Stimulated activated naive CD8-positive, alpha-beta T cell treated with anti-CD3 and anti-CD28 coated beads, Interleukin-15, amount 100 ng/mL, for 72 hours (primary cell): ENCODE measurements at regions not wholly inside any gene's neighbourhood (a gene's known extent, or its start where the extent isn't known, plus 50 kb on each side); places are given as distances from the start of the nearest gene placed in this dataset.

Source experiments
- ATAC-seq: fragments of 150-1000 bp; cut with Tn5 transposase; 2 replicates; pipeline ENCODE4 v1.10.0; 2021; ENCODE audit warnings: mild to moderate bottlenecking, moderate library complexity
- DNase-seq, 2 donors: peaks; one replicate each; pipeline ENCODE4 v3.0.0; 2021 to 2022
- H3K27ac Mint-ChIP-seq, 2 donors: one replicate each; pipeline ENCODE4 v1.8.0; 2022; ENCODE audit warnings: mild to moderate bottlenecking in 2 of 2, mixed read lengths in 2 of 2, moderate library complexity in 2 of 2
- H3K27me3 Mint-ChIP-seq: one replicate; pipeline ENCODE4 v1.8.0; 2022; ENCODE audit warnings: mixed read lengths
- H3K4me1 Mint-ChIP-seq: one replicate; pipeline ENCODE4 v1.8.0; 2022; ENCODE audit warnings: mild to moderate bottlenecking, mixed read lengths
- H3K4me3 Mint-ChIP-seq, 2 donors: one replicate each; pipeline ENCODE4 v1.8.0; 2022; ENCODE audit warnings: mild to moderate bottlenecking in 2 of 2, mixed read lengths in 2 of 2, moderate library complexity in 1 of 2
- H3K9me3 Mint-ChIP-seq, 2 donors: one replicate each; pipeline ENCODE4 v1.8.0; 2022; ENCODE audit warnings: mixed read lengths in 2 of 2

GRCh38 chr1:218796773-218797172 is 376.9 kb upstream of the LYPLAL1 start:
- Mint-ChIP-seq H3K27me3 (no peaks in the 10 kb centered on the region), H3K4me3 (no peak overlapping the region), H3K9me3 (peaks cover 0 to 4% of the 10 kb centered on the region in 2 donors), H3K27ac (no peak overlapping the region), H3K4me1 (no peaks in the 10 kb centered on the region)
- no peak for DNase-seq
- ATAC-seq = no peak

DNA sequence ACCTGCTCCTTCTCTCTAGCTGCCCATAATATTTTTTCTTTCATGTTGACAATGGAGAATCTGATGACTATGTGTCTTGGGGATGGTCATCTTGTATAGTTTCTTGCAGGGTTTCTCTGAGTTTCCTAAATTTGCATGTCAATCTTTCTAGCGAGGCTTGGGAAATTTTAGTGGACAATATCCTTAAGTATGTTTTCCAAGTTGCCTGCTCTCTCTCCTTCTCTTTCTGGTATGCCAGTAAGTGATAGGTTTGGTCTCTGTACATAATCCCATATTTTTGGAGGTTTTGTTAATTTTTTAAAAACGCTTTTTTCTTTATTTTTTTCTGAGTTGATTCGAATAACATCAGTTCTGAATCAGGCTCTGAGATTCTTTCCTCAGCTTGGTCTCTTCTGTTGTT is 370.9 kb upstream of the LYPLAL1 start:
- H3K27me3 Mint-ChIP-seq = no peaks in the 10 kb centered on the region
- H3K27ac Mint-ChIP-seq = no peak overlapping the region
- H3K4me3 Mint-ChIP-seq = no peak overlapping the region
- H3K9me3 Mint-ChIP-seq = peaks cover 0 to 4% of the 10 kb centered on the region in 2 donors
- ATAC-seq = no peak
- no peak for DNase-seq
- H3K4me1 Mint-ChIP-seq = no peaks in the 10 kb centered on the region

- no peaks in the 10 kb centered on the region for H3K4me1 Mint-ChIP-seq
- peaks cover 0 to 4% of the 10 kb centered on the region in 2 donors for H3K9me3 Mint-ChIP-seq
- DNase-seq = no peak
- H3K4me3 Mint-ChIP-seq = no peak overlapping the region
- no peaks in the 10 kb centered on the region for H3K27me3 Mint-ChIP-seq
- no peak overlapping the region for H3K27ac Mint-ChIP-seq
- no peak for ATAC-seq
Measured at GRCh38 chr1:218803351-218803997, 370.2 kb upstream of the LYPLAL1 start.

- Mint-ChIP-seq H3K9me3 (peaks cover 0 to 8% of the 10 kb centered on the region in 2 donors), H3K27me3 (no peaks in the 10 kb centered on the region), H3K27ac (no peak overlapping the region), H3K4me1 (no peaks in the 10 kb centered on the region), H3K4me3 (no peak overlapping the region)
- DNase-seq = no peak
- no peak for ATAC-seq
Measured at GRCh38 chr1:218804014-218804785, 369.5 kb upstream of the LYPLAL1 start.

DNA sequence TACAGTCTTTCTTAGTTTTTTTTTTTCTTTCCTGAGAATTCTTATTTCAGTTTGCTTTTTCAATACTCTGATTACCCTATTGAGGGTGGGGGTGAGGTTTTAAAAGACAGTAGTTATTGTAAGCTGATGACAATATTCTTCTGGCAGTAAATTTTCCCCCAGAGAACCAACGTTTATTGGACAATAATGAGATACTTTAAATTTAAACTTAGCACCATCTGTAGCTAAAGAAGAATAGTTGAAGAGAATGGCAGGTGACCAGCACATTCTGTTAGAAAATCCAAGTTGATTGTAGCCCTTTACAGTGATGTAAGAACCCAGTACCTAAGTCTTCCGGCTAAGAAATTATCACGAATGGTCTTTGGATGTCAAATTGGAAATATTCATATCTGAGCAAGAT is 364.6 kb upstream of the LYPLAL1 start:
- DNase-seq (no peak), ATAC-seq (no peak)
- Mint-ChIP-seq H3K27ac (no peak overlapping the region), H3K9me3 (peaks cover 0 to 3% of the 10 kb centered on the region in 2 donors), H3K4me3 (no peak overlapping the region), H3K27me3 (no peaks in the 10 kb centered on the region), H3K4me1 (no peaks in the 10 kb centered on the region)

- H3K27ac Mint-ChIP-seq = no peak overlapping the region
- ATAC-seq = no peak
Measured at GRCh38 chr1:218809625-218810024, 364.1 kb upstream of the LYPLAL1 start.

DNA sequence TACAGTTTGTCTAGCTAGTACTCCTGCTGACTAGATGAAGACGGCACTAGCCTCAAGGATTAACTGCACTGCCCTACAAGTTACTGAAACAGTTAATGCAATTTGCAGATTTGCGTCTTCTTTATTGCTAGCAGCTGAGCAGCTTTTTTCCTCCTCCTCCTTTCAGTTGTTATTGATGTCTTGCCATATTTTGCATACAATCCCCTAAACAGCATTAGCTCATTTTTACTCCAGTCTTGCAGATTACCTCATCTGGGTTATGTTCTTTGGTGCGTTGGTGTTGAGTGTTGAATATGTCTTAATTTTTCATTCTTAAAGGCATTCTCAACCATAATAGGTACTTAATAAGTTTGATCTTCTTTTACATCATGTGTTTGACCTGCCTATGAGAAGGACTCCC is 363.4 kb upstream of the LYPLAL1 start:
- H3K4me3 Mint-ChIP-seq = no peak overlapping the region
- peaks cover 0 to 3% of the 10 kb centered on the region in 2 donors for H3K9me3 Mint-ChIP-seq
- H3K27me3 Mint-ChIP-seq = no peaks in the 10 kb centered on the region
- H3K4me1 Mint-ChIP-seq = no peaks in the 10 kb centered on the region
- ATAC-seq = no peak
- no peak overlapping the region for H3K27ac Mint-ChIP-seq
- no peak for DNase-seq

More at GRCh38 chr1:218809625-218810024, 364.1 kb upstream of the LYPLAL1 start:
- Mint-ChIP-seq H3K4me1 (no peaks in the 10 kb centered on the region), H3K27me3 (no peaks in the 10 kb centered on the region), H3K4me3 (no peak overlapping the region), H3K9me3 (peaks cover 0 to 3% of the 10 kb centered on the region in 2 donors)
- no peak for DNase-seq

DNA sequence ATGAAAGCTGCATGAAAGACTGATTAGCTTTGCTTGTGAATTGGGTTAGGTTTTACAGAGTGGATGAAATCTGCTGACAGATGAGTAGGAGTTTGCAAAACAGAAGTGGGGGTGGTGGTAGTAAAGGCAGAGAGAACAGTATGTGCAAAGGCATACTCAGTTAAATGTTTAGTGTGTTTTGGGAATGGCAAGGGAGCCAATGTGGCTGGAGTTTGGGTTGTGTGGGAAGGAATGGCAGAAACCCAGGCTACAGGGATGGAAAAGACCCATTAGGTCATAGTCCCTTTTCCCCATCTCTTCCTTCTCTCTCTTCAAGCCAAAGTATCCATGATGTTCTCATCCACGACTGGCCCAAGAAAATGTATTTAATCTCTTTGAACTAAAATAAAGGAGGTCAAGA is 362.2 kb upstream of the LYPLAL1 start:
- H3K27me3 Mint-ChIP-seq = no peaks in the 10 kb centered on the region
- ATAC-seq (no peak), DNase-seq (no peak)
- H3K9me3 Mint-ChIP-seq = peaks cover 0 to 3% of the 10 kb centered on the region in 2 donors
- no peak overlapping the region for H3K27ac Mint-ChIP-seq
- no peak overlapping the region for H3K4me3 Mint-ChIP-seq
- no peaks in the 10 kb centered on the region for H3K4me1 Mint-ChIP-seq

DNA sequence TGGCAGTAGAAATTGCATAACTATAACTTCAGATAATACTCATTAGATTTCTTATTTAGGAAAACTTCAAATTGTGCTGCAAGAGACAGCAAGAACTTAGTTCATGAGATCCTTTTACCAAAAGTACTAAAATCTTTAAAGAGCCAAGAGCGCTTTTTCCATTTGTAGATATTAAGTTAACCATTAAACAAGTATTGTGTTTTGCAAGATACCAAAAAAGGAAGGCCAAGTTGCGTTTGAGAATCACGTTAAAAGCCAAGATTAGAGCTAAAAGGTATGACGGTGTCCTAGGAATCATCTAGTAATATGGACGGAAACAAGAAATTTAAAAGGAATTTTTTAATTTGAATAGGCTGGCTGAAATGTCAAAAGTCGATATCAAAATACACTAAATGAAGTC is 361.3 kb upstream of the LYPLAL1 start:
- no peak for ATAC-seq
- Mint-ChIP-seq H3K27me3 (no peaks in the 10 kb centered on the region), H3K4me1 (no peaks in the 10 kb centered on the region), H3K9me3 (peaks cover 0 to 3% of the 10 kb centered on the region in 2 donors), H3K4me3 (no peak overlapping the region), H3K27ac (no peak overlapping the region)
- DNase-seq = no peak

DNA sequence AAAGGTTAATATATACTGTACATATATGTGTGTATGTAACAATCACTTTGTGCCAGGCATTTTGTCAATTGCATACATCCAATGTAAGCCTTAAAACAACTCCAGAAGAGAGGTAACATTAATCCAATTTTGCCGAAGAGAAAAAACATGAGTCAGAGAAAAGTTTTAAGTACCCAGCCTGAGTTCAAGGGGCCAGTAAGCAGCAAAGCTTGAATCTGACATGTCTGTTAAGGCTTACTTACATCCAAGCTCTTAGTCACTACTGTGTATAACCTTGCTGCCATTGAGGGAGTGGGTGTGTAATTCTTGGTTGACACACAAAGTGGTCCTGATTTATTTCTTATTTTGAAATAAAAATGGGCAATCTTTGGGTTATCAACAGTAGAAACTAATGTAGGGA is 360.4 kb upstream of the LYPLAL1 start:
- Mint-ChIP-seq H3K27me3 (no peaks in the 10 kb centered on the region), H3K9me3 (peaks cover 0 to 3% of the 10 kb centered on the region in 2 donors), H3K4me3 (no peak overlapping the region), H3K4me1 (no peaks in the 10 kb centered on the region), H3K27ac (no peak overlapping the region)
- DNase-seq = no peak
- ATAC-seq = no peak

- Mint-ChIP-seq H3K9me3 (no peaks in the 10 kb centered on the region), H3K4me1 (no peaks in the 10 kb centered on the region), H3K4me3 (no peak overlapping the region), H3K27me3 (no peaks in the 10 kb centered on the region), H3K27ac (no peak overlapping the region)
- ATAC-seq = no peak
- no peak for DNase-seq
Measured at GRCh38 chr1:218815076-218815475, 358.6 kb upstream of the LYPLAL1 start.

- no peaks in the 10 kb centered on the region for H3K4me1 Mint-ChIP-seq
- no peak overlapping the region for H3K4me3 Mint-ChIP-seq
- no peaks in the 10 kb centered on the region for H3K27me3 Mint-ChIP-seq
- H3K27ac Mint-ChIP-seq = no peak overlapping the region
- H3K9me3 Mint-ChIP-seq = peaks cover 0 to 6% of the 10 kb centered on the region in 2 donors
- ATAC-seq (no peak), DNase-seq (no peak)
Measured at GRCh38 chr1:218817071-218817470, 356.6 kb upstream of the LYPLAL1 start.

DNA sequence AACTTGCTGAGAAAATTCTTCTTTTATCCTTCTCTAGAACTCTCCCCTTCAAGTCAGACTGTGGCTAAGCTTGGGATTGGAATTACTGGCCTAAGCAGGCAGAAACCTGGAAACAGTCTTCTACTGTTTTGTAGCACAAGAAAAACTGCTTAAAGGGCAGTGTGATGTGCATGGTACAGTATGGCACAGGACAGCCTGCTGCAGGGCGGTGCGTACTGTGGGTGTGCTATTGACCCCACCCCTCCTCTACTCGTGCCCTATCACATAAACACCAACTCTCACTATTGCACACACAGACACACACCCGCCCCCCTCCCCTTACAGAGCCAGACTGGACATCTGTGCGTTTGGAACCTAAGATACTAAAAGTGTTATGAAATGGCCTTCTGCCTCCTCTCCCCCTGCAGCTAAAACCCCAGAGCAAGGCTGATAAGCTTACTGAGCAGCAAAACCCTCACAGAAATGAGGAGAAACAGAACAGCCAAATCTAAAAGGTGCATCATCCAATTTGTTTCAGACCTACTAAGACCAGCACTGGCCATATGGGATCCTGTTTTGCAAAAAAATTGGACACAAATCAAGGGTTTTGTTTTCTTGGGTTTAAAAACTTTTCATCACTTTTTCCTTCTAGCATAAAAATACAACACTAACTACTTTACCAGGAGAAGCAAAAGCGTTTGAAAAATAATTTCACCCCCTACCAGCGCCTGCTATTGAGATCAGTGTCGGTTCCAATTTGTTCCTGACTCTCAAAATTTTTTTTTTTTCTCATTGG is 355.8 kb upstream of the LYPLAL1 start:
- ATAC-seq (no peak), DNase-seq (no peak)
- H3K9me3 Mint-ChIP-seq = peaks cover 0 to 6% of the 10 kb centered on the region in 2 donors
- H3K27me3 Mint-ChIP-seq = no peaks in the 10 kb centered on the region
- H3K27ac Mint-ChIP-seq = peak overlapping the region in 1 of 2 donors; percentile 34
- H3K4me1 Mint-ChIP-seq = no peaks in the 10 kb centered on the region
- H3K4me3 Mint-ChIP-seq = no peak overlapping the region

DNA sequence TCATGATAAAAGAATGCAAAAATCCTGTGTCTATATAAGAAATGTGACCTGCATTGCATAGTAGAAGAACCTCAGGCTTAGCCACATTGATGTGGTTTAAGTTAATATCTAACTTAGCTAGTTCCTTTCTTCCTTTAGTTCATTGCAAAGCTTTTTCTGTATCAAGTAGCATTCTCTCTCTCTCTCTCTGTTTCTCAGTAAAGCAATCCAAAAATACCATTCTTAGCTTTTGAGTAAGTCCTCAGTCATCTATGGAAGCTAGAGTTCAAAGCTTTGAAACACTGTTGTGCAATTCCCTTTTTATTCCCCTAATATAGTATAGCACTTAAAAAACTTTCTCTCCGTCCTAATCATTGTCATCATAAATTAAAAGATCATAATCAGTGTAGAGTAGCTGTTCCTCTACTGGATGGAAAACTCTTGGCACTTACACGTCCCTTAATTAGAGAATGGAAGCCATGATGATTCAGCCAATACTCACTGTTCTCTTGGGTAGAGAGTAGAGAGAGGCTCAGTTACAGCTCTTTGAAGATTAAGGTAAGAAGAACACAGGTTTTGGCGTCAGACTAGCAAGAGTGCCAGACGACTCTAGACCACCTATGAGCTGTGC is 350.3 kb upstream of the LYPLAL1 start:
- no peak for DNase-seq
- no peak overlapping the region for H3K27ac Mint-ChIP-seq
- no peak for ATAC-seq
- no peak overlapping the region for H3K4me3 Mint-ChIP-seq
- H3K4me1 Mint-ChIP-seq = no peaks in the 10 kb centered on the region
- no peaks in the 10 kb centered on the region for H3K27me3 Mint-ChIP-seq
- H3K9me3 Mint-ChIP-seq = peaks cover 0 to 6% of the 10 kb centered on the region in 2 donors

- no peaks in the 10 kb centered on the region for H3K4me1 Mint-ChIP-seq
- ATAC-seq (no peak), DNase-seq (no peak)
- no peaks in the 10 kb centered on the region for H3K9me3 Mint-ChIP-seq
- H3K27ac Mint-ChIP-seq = no peak overlapping the region
- H3K27me3 Mint-ChIP-seq = no peaks in the 10 kb centered on the region
- H3K4me3 Mint-ChIP-seq = no peak overlapping the region
Measured at GRCh38 chr1:218827486-218827885, 346.2 kb upstream of the LYPLAL1 start.
